B cell (primary cell): ENCODE measurements at regions not wholly inside any gene's neighbourhood (a gene's known extent, or its start where the extent isn't known, plus 50 kb on each side); places are given as distances from the start of the nearest gene placed in this dataset.

Experiments
- ATAC-seq: fragments of 200-7000 bp; cut with Tn5 transposase; one replicate; pipeline ENCODE4 v1.10.0; 2021; ENCODE audit warnings: low read depth, mild to moderate bottlenecking, moderate number of reproducible peaks, moderate library complexity
- CTCF ChIA-PET: fragments of 350-600 bp; sonication (Branson Sonifier 250); formaldehyde crosslinking; loops from one replicate; lab custom pipeline; 2021; ENCODE audit warnings: antibody characterized with exemption, inconsistent platforms; lab: Charles Lee
- POLR2A ChIA-PET: fragments of 350-600 bp; sonication (Branson Sonifier 250); formaldehyde crosslinking; loops from one replicate; lab custom pipeline; 2021; ENCODE audit warnings: antibody characterized with exemption; lab: Charles Lee
- DNase-seq: peaks from one replicate; pipeline ENCODE4 v3.0.0; 2013
- H2AFZ ChIP-seq: 2 replicates; pipeline ENCODE4 v1.6.1; 2012; ENCODE audit warnings: mild to moderate bottlenecking, low read depth, low read length; ENCODE audit not compliant: insufficient read depth, poor library complexity, severe bottlenecking
- H3K27ac ChIP-seq, 2 donors: 1 replicate in 1 of 2; 2 replicates in 1 of 2; pipeline ENCODE4 v1.5.1; 2012 to 2013; ENCODE audit warnings: low read length in 2 of 2, mild to moderate bottlenecking in 2 of 2, moderate library complexity in 1 of 2
- H3K27me3 ChIP-seq, 4 experiments: fragments of 200-600 bp in 1 of 4; sonication (generic) in 1 of 4; replicated peaks in 1 of 4; 1 replicate in 2 of 4; 2 replicates in 2 of 4; pipeline versions ENCODE4 v1.6.1 to v1.7.0; 2013 to 2016; ENCODE audit warnings: low read length in 3 of 4, mild to moderate bottlenecking in 2 of 4, mixed read lengths in 1 of 4, moderate library complexity in 1 of 4; ENCODE audit not compliant: insufficient read depth in 4 of 4, control insufficient read depth in 3 of 4; ENCODE audit errors: control extremely low read depth in 1 of 4
- H3K36me3 ChIP-seq, 2 experiments: replicated peaks in 1 of 2; 1 replicate in 1 of 2; 2 replicates in 1 of 2; pipeline versions ENCODE4 v1.6.1 to v1.7.1; 2013; ENCODE audit warnings: low read length in 1 of 2; ENCODE audit not compliant: insufficient read depth in 2 of 2, control insufficient read depth in 1 of 2; ENCODE audit errors: control extremely low read depth in 1 of 2, extremely low read depth in 1 of 2
- H3K4me1 ChIP-seq, 2 donors: fragments of 200-600 bp in 1 of 2; sonication (generic) in 1 of 2; 1 replicate in 1 of 2; 2 replicates in 1 of 2; pipeline versions ENCODE4 v1.5.1 to v1.6.1; 2013 to 2017; ENCODE audit warnings: low read length in 2 of 2; ENCODE audit not compliant: control insufficient read depth in 2 of 2, insufficient read depth in 2 of 2
- H3K4me2 ChIP-seq: replicated peaks from 2 replicates; pipeline ENCODE3; 2012; ENCODE audit warnings: mild to moderate bottlenecking, low read depth, low read length; ENCODE audit not compliant: poor library complexity, severe bottlenecking
- H3K4me3 ChIP-seq, 5 experiments: fragments of 200-600 bp in 1 of 5; sonication (generic) in 1 of 5; 1 replicate in 3 of 5; 2 replicates in 2 of 5; pipeline versions ENCODE4 v1.5.1 to v1.7.0; 2011 to 2016; ENCODE audit warnings: low read length in 4 of 5, mild to moderate bottlenecking in 4 of 5, low read depth in 2 of 5, control low read depth in 1 of 5, moderate library complexity in 1 of 5; ENCODE audit not compliant: insufficient read depth in 1 of 5; ENCODE audit errors: control extremely low read depth in 1 of 5, extremely low read depth in 1 of 5
- H3K79me2 ChIP-seq: fragments of 200-600 bp; sonication (generic); one replicate; pipeline ENCODE4 v1.6.0; 2016; ENCODE audit warnings: low read length; ENCODE audit not compliant: control insufficient read depth, insufficient read depth
- H3K9ac ChIP-seq: fragments of 200-600 bp; sonication (generic); 2 replicates; pipeline ENCODE4 v1.6.1; 2017; ENCODE audit warnings: mild to moderate bottlenecking, low read length, moderate library complexity
- H3K9me3 ChIP-seq, 3 donors: one replicate each; pipeline versions ENCODE4 v1.6.1 to v1.7.1; 2013; ENCODE audit warnings: low read length in 2 of 3; ENCODE audit not compliant: control insufficient read depth in 2 of 3, insufficient read depth in 1 of 3; ENCODE audit errors: control extremely low read depth in 1 of 3
- H4K20me1 ChIP-seq: 2 replicates; pipeline ENCODE4 v1.6.0; 2012; ENCODE audit warnings: mild to moderate bottlenecking, low read length; ENCODE audit not compliant: insufficient read depth, control insufficient read depth, poor library complexity, severe bottlenecking
- H3K27ac Mint-ChIP-seq: one replicate; pipeline ENCODE4 v1.8.0; 2021; ENCODE audit warnings: mixed read lengths
- H3K27me3 Mint-ChIP-seq: one replicate; pipeline ENCODE4 v1.8.0; 2021; ENCODE audit warnings: mixed read lengths
- H3K4me1 Mint-ChIP-seq: one replicate; pipeline ENCODE4 v1.8.0; 2021; ENCODE audit warnings: mixed read lengths
- H3K4me3 Mint-ChIP-seq: one replicate; pipeline ENCODE4 v1.8.0; 2021; ENCODE audit warnings: mixed read lengths
- H3K9me3 Mint-ChIP-seq: one replicate; pipeline ENCODE4 v1.8.0; 2022; ENCODE audit warnings: mixed read lengths; ENCODE audit not compliant: insufficient read depth
- CTCF ChIP-seq: fragments of 200-600 bp; IDR thresholded peaks from one replicate; pipeline ENCODE4 v1.8.0; 2022; ENCODE audit warnings: antibody characterized with exemption, mild to moderate bottlenecking
- EZH2 ChIP-seq: IDR thresholded peaks from 2 replicates; pipeline ENCODE4 v1.6.1; 2012; ENCODE audit warnings: borderline replicate concordance, low read depth, mild to moderate bottlenecking, moderate library complexity, low read length; ENCODE audit not compliant: insufficient read depth, poor library complexity, severe bottlenecking
- WGBS: methylation state at CpG from one replicate; pipeline ENCODE4 v1.1.5; 2013; ENCODE audit warnings: missing lambda C conversion rate; ENCODE audit not compliant: insufficient coverage; 5-methylcytosine and 5-hydroxymethylcytosine counted together
- intact Hi-C: fragments of 100-400 bp; cut with micrococcal nuclease; formaldehyde crosslinking; loops from one replicate; pipeline ENCODE4 v1.10.0; 2022

DNA sequence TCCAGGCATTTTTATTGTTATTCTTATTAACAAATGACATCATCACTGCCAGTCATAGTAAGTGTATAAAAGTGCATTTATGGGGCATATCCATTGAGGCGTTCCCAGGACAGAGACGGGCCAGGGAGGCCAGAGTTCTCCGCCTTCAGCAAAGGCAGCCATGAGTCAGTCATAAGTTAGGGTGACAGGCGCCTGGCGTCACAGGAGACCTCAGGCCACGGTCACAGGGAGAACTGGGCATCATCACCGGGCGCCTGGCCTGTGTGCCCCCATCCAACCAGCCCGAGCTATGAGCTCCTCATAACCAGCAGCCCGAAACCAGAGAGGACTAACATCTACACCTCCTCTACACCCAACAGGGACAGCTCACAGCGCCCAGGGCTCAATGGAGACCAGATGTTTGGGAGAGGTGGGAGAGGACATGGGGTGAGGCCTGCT lies 259.2 kb downstream of the DLL1 start:
- Histone ChIP-seq H3K27ac (no peak overlapping the region), H3K79me2 (no peaks in the 10 kb centered on the region), H3K9me3 (peaks cover 0 to 26% (median 0%) of the 10 kb centered on the region in 3 donors), H3K4me1 (no peaks in the 10 kb centered on the region), H3K27me3 (no peaks in the 10 kb centered on the region), H3K9ac (no peak overlapping the region), H3K4me2 (no peak overlapping the region), H3K4me3 (no peak overlapping the region), H2AFZ (no peak overlapping the region), H4K20me1 (no peaks in the 10 kb centered on the region), H3K36me3 (no peaks in the 10 kb centered on the region)
- intact Hi-C loops: no loop called here
- H3K4me1 Mint-ChIP-seq: no peaks in the 10 kb centered on the region
- 82% methylated on average over 8 of the region's 11 CpGs for WGBS
- TF ChIP-seq CTCF (no peak), EZH2 (no peak)
- ChIA-PET CTCF (no interaction called here), POLR2A (no interaction called here)
- no peaks in the 10 kb centered on the region for H3K27me3 Mint-ChIP-seq
- DNase-seq (no peak), ATAC-seq (no peak)
- H3K9me3 Mint-ChIP-seq: no peaks in the 10 kb centered on the region
- H3K27ac Mint-ChIP-seq: no peak overlapping the region
- no peak overlapping the region for H3K4me3 Mint-ChIP-seq

GRCh38 chr6:170030821-170031471 lies 259.9 kb downstream of the DLL1 start:
- Histone ChIP-seq H3K27me3 (no peaks in the 10 kb centered on the region), H3K4me1 (no peaks in the 10 kb centered on the region), H2AFZ (no peak overlapping the region), H3K9me3 (peaks cover 0 to 25% (median 0%) of the 10 kb centered on the region in 3 donors), H4K20me1 (no peaks in the 10 kb centered on the region), H3K4me3 (no peak overlapping the region), H3K27ac (no peak overlapping the region), H3K36me3 (no peaks in the 10 kb centered on the region), H3K4me2 (no peak overlapping the region), H3K9ac (no peak overlapping the region), H3K79me2 (no peaks in the 10 kb centered on the region)
- ATAC-seq (no peak), DNase-seq (no peak)
- no peak overlapping the region for H3K4me3 Mint-ChIP-seq
- H3K27me3 Mint-ChIP-seq: no peaks in the 10 kb centered on the region
- H3K9me3 Mint-ChIP-seq: no peaks in the 10 kb centered on the region
- ChIA-PET CTCF (no interaction called here), POLR2A (no interaction called here)
- H3K4me1 Mint-ChIP-seq: no peaks in the 10 kb centered on the region
- WGBS: 94% methylated on average over 15 of the region's 16 CpGs
- no peak for TF ChIP-seq EZH2
- TF ChIP-seq CTCF: no peak
- intact Hi-C loops: no loop called here
- H3K27ac Mint-ChIP-seq: no peak overlapping the region
